Umbilical cord (tissue), 1 donor: ENCODE measurements at regions not wholly inside any gene's neighbourhood (a gene's known extent, or its start where the extent isn't known, plus 50 kb on each side); places are given as distances from the start of the nearest gene placed in this dataset.
"Not testable (repeated sequence)": the region's sequence is repeated elsewhere in the genome, so short reads cannot be mapped to it uniquely, and the experiment has no call there.

Source experiments
- DNase-seq: peaks from one replicate; pipeline ENCODE4 v3.0.0-alpha.2; 2015; ENCODE audit warnings: low spot score

DNA sequence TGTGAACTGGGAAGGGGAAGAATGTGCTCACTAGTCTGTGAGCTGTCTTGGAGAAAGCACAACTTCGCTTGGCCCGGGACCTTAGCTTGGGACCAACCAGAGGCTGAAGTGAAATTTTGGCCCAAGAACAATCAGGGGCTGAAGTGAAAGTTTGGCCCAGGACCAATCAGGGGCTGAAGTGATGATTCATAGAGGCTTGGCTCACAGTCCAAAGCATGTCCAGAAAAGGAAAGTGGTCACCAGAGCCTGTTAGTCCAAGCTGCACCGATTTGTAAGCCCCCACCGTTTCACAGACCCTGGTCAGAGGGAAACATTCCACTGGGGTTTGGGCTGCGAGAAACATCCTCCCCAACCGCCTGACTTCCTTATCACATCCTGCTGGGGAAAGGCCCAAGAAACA lies 763.3 kb downstream of the SPATA31A7 start:
- DNase-seq = not testable (repeated sequence)

DNA sequence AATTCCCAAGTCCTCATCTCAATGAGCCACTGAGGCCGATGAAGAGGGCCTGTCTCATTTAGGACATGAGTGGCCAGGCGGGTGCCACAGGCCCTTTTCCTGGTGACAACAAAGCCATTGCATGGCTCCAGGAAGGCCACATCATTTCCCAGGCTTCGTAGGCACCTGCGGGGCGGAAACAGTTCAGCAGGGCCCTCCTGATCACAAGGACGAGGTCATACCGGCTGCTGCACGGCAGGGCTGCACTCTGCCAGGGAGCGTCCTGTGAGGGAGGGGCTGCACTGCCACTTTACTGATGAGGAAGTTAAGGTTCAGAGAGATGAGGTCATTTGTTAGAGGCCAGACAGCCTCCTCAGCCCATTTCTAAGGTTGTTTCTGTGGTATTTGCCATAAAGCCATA lies 781.8 kb downstream of the SPATA31A7 start:
- DNase-seq = not testable (repeated sequence)

DNA sequence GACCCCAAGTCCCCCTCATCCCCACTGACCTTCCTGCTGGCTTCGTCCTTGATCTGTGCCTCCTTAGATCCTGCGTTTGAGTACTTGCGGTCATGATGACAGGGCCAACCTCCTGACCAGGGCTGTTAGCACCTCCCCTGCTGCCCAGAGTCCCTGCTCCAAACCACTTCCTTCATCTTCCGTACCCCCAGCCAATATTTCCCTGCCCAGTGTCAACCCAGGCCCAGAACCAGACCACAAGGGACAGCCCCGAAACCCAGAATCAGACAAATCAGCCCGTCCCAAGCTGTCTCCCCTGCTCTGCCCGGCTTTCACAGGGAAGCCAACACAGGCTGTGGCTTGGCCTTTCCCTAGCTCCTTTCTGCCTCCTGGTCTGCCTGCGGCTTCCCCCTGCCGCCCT lies 784.7 kb downstream of the SPATA31A7 start:
- not testable (repeated sequence) for DNase-seq

DNA sequence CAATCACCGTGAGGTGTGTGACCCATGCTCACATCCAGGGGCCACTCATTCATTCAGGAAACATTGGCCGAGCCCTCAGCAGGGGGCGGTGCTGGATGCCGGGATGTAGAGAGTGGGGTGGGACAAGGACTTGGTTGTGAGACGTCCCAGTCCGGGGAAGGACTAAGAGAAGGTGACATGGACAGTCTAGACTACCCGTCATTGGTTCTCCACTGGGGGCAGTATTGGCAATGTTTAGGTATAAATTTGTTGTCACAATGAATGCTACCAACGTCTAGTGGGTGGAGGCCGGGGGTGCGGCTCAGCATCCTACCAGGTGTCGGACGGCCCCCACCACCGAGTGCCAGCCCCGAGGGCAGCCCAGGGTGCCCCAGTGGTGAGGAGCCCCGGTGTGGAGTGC lies 786.5 kb downstream of the SPATA31A7 start:
- not testable (repeated sequence) for DNase-seq

DNA sequence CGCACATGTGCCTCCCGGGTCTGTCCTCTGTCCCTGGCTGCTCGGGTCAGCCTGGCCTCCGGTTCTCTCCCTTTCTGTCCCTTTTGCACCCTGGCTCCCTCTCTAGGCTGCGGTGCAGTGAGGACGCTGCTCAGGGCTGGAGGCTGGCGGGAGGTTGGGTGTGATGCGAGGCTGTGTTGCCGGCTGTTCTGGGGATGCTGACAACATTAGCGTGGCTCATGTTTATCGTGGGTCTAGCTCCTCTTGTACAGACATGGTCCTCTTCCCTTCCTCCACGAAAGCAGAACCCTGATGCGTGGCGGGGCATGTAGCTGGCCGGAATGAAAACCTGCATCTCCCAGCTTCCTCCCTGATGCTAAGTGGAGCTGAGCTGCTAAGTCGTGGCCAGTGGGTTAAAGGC lies 792.9 kb downstream of the SPATA31A7 start:
- DNase-seq = peak; percentile 0

DNA sequence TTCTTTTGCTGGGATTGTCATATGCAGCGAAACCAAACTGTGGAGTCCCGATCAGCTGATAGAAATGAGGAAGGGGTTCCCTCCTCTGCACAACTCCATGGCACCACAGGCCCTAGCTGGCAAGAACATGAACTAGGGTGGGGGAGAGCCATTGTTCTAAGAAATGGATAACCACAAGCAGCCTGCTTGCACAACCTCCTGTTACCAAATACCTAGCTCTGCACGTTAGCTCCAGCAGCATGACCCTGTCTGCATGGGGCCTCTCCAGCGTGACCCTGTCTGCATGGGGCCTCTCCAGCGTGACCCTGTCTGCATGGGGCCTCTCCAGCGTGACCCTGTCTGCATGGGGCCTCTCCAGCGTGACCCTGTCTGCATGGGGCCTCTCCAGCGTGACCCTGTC lies 793.6 kb downstream of the SPATA31A7 start:
- not testable (repeated sequence) for DNase-seq

DNA sequence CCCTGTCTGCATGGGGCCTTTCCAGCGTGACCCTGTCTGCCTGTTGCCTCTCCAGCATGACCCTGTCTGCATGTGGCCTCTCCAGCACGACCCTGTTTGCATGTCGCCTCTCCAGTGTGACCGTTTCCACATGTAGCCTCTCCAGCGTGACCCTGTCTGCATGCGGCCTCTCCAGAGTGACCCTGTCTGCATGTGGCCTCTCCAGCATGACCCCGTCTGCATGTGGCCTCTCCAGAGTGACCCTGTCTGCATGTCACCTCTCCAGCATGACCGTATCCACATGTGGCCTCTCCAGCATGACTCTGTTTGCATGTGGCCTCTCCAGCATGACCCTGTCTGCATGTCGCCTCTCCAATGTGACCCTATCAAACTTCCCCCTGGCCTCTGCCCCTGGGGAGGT lies 794.1 kb downstream of the SPATA31A7 start:
- not testable (repeated sequence) for DNase-seq

DNA sequence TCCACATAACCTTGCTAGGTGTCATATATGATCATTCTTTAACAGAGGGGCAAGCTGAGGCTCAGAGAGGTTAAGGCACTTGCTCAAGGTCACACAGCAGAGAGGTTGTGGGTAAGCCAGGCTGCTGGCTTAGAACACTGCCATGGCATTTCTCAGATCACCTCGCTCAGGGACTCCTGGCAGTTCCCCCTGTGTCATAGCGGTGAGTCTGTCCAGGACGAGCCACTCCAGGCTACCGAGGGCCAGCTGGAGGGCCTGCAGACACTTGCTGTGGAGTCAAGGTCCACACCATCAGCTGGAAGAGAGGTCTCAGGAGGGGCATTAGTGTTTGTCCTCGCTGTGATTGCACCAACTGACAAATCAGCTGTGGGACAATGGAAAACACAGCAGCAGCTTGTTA lies 794.7 kb downstream of the SPATA31A7 start:
- not testable (repeated sequence) for DNase-seq

DNA sequence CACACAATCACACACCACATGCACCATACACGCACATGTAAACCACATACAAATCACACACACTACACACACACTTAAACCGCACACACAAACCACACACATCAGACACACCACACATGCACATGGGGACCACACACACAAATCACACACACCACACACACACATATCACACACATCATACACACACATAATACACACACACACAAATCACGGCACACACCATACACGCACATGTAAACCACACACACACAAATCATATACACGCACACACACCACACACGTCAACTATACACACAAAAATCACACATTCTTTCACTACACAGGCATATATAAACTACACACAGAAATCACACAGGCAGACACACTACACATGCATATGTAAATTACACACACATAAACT lies 802.3 kb downstream of the SPATA31A7 start:
- not testable (repeated sequence) for DNase-seq

DNA sequence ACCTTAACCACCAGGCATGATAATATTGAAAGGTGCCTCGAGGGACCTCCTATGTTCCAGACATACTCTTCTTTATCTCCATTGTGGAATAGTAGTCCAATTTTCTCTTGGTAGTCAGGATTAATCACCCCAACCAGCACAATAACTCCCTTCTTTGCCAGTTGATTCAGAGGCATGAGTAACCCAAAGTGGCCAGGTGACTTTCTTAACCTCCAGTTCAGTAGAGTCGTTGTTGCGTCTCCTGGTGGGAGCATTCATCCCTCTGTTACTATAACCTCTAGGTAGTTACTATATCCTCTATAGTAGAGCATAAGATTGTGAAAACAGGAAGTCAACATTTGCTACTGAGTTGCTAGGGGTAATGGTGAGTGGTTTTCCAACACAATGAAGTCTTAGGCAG lies 842.6 kb downstream of the SPATA31A7 start:
- not testable (repeated sequence) for DNase-seq

DNA sequence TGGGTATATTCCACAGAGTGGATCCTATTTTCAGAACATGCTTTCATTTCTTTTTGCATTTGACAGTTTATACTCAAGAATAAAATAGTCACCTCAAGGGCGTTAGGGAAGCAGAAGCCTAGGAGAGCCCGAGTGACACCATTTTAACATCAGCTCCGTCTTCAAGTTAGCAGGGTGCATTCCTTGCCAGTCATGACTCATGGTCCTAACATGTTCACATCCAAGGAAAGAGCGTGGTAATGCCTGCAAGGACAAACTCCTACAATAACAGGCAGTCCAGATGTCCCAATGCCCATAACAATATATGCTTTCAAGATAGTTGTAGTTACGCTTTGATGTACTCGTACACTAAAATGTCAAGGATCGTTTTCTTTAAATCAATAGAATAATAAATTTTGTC lies 848.4 kb downstream of the SPATA31A7 start:
- not testable (repeated sequence) for DNase-seq

DNA sequence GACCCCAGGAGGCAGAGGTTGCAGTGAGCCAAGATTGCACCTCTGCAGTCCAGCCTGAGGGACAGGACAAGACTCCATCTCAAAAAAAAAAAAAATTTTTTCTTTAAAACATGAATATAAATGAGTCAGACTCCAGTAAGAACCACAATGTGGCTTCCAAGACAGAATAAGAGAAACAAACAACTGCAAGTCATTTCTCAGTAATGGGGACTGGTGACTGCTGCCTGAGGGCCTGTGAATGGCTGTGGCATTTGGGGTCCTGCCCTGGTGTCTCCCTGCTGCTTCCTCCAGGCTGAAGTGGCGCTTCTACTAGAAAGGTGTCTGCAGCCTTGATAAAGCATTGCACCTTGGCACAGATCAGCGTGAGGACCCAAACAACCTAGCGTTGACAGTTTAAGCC lies 868.3 kb downstream of the SPATA31A7 start:
- DNase-seq = not testable (repeated sequence)

DNA sequence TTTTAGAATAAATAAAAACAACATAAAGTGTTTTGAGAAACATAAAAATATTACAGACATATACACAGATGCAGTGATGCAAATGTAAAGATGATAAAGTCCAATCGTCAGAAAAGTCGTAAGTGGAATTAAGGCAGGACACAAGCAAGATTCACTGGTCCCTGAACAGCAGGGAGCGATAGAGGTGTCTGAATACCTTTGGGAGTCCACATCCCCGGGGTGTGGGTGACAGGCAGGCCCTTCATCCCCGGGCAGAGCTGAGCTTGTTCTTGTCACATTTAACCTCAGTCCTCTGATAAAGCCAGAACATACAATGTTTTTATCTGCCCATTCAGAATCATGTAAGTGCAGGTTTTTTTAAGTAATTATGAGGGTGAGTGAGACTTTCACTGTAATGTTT lies 881.2 kb downstream of the SPATA31A7 start:
- DNase-seq = not testable (repeated sequence)

DNA sequence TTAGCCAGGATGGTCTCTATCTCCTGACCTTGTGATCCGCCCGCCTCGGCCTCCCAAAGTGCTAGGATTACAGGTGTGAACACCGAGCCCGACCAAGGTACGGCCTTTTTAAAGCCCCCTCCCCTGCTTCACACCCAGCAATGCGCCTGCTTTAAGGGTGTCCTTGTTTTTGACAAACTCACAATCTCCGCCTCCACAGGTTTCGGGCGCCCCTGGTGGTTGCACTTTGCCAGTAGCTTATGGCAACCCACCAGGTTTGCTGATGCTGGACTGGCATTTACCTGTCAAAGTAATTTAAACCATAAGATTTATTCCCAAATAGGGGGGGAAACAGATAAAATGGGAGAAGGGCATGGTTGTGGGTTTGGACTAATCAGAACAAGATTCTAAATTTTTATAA lies 883.6 kb downstream of the SPATA31A7 start:
- not testable (repeated sequence) for DNase-seq

DNA sequence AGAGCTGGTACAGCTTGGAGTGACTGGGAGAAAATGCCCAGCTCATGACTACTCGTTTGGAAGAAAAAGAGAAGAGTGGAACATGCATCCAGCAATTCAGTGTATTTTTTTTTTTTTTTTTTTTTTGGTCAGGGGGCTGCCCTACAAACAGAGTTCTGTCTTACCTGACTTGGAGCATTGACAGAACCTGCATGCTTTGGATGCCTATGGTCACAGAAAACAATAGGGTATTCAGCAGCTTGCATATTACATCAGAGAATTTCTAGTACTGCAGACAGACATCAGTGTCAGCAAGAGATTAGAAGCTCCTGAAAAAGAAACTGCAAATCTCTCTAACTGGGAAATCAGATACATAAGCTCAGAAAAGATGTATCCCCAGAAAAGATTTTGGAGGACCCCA lies 894.4 kb downstream of the SPATA31A7 start:
- DNase-seq = not testable (repeated sequence)

DNA sequence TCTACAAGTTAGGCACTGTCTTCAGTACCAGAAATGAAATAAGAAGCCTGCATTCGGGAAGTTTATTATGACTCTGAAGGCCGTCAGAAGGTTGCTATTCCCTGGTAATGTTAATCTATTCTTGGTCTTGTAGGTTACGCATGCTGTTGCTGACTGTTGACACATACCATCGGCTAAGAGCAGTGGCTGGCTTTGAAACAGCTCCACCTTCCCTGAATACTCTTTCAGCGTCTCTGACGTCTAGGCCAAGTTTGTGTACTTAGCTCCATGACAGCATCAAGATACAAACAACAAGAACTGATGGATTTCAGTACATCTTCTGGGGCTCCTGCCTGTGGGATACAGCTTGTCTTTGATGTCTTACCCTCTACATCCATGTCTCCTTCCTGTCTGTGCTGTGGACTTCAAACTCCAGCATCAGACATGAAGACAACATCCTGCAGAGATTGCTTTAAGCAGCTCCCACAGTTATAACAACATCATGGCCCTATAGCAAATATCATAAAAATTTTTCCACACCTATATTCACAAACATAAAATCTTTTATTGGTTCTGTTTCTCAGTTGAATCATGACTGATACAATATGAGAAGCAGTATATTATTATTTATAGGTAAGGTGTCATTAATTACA lies 906.0 kb downstream of the SPATA31A7 start:
- DNase-seq = not testable (repeated sequence)

DNA sequence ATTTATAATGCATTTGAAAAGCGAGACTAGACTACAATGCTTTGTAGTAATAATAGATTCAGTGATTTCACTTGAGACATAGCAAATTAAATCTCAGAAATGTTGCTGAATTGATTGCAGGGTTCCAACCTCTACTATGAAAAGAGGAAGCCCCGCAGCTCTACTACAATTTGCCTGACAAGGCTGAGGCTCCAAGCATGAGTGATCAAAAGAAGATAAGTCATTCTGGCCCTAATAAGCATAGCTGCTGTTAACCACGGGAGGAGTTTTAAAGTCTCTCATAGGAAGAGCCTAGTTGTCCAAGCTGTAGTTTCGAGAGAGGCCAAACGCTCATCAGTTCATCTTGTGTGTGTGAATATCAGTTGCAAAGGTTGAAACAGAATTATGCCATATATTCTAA lies 920.6 kb downstream of the SPATA31A7 start:
- not testable (repeated sequence) for DNase-seq

DNA sequence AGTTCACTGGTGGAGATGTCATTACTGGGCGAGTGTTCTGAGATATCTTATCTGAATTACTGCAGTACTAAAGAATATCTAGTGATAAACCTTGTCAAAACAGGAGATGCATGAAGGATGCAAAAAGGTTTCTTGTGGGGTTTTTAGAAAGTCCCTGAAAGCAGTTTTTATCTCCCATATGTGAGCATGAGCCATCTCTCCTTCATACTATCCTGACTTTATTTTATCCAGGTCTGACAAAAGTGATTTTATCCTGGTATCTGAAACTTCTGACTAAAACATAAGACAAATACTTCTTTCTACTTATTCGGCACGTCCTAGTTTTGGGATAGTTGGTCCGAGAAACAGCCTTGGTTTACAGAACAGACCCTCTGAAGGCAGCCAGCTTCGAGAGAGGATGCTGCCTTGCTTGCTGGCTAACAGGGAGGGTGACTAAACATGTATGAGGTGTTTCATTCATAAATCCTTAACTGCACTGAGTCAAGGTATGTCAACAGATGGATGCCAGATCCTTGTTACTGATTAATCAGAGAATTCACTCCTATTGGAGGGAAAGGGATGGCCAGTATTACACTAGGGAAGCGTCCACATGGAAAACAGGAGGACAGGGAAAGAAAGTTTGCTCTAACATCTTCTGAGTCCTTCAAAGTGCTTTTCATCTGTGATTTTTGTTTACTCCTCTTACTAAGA lies 927.3 kb downstream of the SPATA31A7 start:
- not testable (repeated sequence) for DNase-seq

DNA sequence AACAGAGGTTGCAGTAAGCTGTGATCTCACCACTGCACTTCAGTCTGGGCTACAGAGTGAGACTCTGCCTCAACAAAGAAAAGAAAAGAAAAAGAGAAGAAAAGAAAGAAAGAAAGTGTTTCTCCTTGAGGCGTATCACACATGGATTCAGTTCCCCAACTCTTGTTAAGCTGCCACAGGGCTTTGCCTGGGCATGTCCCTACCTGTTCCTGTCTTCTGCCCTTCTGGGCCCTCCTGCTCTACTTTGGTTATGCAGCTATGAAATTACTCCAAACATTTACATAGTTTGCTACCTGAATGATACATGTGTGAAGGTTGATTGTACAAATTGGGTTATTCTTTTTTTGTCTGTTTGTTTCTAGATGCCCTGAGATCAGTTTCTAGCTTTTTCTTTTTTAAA lies 929.8 kb downstream of the SPATA31A7 start:
- DNase-seq = not testable (repeated sequence)

DNA sequence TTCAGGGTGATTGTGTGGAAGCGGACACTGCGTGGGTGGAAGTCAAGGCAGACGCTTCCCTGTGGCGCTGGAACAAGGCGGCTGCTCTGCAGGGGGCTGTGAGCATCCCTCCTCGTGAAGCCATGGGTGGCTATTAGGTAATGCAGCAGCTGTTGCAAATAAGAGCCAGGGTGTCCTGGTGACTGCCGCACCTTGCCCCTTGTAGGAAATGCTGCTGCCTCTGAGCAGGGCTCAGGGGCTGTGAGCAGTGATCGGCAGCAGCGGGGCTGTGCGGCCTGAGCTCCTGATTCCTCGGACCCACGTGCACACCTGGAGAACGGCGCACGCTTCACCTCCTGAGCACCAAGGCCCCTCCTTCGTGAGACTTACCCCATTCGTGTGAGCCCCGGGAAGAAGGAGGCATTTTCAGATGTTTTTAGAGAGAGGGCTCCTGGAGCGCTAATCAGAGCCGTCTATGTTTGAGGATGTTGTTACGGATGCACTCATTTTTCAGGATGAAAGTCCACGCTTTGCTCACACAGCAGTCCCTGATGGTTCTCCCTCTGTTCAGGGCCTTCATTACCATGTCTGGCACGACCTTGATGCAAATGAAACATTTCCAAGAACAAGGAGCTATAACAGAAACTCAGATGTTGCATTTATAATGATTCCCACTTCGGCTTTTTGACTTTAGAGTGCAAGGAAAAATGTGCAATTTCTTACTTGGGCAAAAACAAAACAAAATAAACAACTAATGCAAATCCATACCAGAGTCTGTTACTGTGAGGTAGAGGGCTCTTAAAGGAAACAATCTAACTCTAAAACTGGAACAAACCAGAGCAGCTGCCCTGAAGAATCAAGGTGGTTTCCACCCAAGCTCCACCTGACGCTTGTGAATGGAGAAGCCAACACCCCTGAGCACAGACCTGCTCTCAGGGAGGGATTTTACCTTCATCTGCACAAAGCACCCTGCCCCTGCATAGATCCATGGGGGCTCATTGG lies 936.1 kb downstream of the SPATA31A7 start:
- not testable (repeated sequence) for DNase-seq

DNA sequence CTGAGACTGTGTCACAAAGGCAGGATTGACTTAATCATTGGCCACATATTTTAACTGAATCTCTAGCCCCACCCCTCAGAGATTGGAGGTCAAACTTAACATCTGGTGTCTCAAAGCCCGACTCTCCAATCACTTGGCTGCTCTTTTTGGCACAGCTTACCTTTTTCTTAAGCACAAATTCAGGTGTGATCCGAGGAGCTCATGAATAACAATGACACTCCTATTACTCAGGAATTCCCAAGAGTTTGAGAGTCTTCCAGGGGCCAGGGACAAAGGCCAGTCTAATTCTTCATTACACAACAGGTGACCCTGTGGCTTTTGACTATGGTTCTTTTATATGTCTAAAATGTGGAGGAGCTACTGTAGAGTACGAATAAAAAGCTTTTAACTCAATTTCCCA lies 945.2 kb downstream of the SPATA31A7 start:
- not testable (repeated sequence) for DNase-seq

DNA sequence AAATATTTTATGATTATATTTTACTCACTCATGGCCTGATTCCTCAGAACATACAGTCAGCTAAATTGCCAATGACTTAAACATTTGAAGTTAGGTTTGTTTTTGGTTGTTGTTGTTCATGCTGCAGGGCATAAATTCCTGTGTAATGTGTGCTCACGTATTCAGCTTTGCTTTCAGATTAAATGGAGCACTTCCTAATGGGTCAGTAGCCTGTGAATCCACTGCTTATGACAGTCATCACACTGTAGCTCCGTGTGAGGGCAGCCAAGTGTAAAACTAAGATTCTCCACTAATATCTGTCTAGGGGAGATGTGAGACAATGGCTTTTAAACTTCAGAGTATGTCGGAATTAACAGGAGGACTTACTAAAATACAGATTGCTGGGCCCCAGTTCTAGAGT lies 955.8 kb downstream of the SPATA31A7 start:
- DNase-seq = not testable (repeated sequence)
